ENCODE measurements at regions not wholly inside any gene's neighbourhood (a gene's known extent, or its start where the extent isn't known, plus 50 kb on each side); places are given as distances from the start of the nearest gene placed in this dataset.

DNA sequence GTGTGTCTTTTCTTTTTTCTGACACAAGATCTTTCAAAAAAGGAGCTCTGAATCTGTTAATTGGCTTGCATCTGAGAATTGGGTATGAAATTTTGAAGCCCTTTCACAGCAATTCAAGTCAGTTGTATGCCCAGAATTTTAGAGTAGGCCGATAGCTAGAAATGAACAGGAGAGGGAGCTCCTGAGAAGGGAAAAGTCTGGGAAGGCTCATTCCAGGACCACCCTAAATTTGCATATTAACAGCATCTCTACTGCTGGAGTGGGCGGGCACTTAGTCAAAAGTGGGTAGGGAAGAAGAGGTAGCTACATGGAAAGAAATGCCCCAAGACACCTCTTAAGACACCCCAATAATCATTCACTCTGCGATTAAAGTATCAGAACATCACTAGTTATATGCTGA, 928.3 kb downstream of the TBC1D32 start:
- TF ChIP-seq POLR2A (IDR thresholded peaks at IDR 0.05; ENCODE audit: low read depth, low read length) (no peak), CTCF (conservative IDR thresholded peaks at IDR 0.05; ENCODE audit: low read depth, low read length) (no peak), MXI1 (IDR thresholded peaks at IDR 0.05; ENCODE audit: borderline replicate concordance, low read depth, low read length) (no peak), CEBPB (IDR thresholded peaks at IDR 0.05; ENCODE audit: low read depth, low read length) (no peak), NFE2L2 (IDR thresholded peaks at IDR 0.05; ENCODE audit: low read depth, low read length) (no peak), MAFK (IDR thresholded peaks at IDR 0.05; ENCODE audit: low read depth, low read length) (no peak), RCOR1 (IDR thresholded peaks at IDR 0.05; ENCODE audit: insufficient replicate concordance, low read length) (no peak), BHLHE40 (IDR thresholded peaks at IDR 0.05; ENCODE audit: low read depth, low read length) (no peak), SMC3 (IDR thresholded peaks at IDR 0.05; ENCODE audit: low read depth, low read length) (no peak), RAD21 (IDR thresholded peaks at IDR 0.05; ENCODE audit: low read length) (no peak), ELK1 (IDR thresholded peaks at IDR 0.05; ENCODE audit: borderline replicate concordance, low read depth, low read length) (no peak), MAZ (IDR thresholded peaks at IDR 0.05; ENCODE audit: borderline replicate concordance, low read depth, low read length) (no peak), FOS (IDR thresholded peaks at IDR 0.05; ENCODE audit: low read depth, low read length) (no peak)
- TF ChIP-seq, protein P1, sequence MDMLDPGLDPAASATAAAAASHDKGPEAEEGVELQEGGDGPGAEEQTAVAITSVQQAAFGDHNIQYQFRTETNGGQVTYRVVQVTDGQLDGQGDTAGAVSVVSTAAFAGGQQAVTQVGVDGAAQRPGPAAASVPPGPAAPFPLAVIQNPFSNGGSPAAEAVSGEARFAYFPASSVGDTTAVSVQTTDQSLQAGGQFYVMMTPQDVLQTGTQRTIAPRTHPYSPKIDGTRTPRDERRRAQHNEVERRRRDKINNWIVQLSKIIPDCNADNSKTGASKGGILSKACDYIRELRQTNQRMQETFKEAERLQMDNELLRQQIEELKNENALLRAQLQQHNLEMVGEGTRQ (IDR thresholded peaks at IDR 0.05; ENCODE audit: low read depth, low read length) = no peak

Measured in IMR-90 (cell line).